Type B pancreatic cell (in vitro differentiated cells): ENCODE measurements at regions not wholly inside any gene's neighbourhood (a gene's known extent, or its start where the extent isn't known, plus 50 kb on each side); places are given as distances from the start of the nearest gene placed in this dataset.

Experiments
- DNase-seq: peaks from one replicate; pipeline ENCODE4 v3.0.0; 2021; ENCODE audit warnings: mixed read lengths; ENCODE audit not compliant: unreplicated experiment; ENCODE audit errors: extremely low spot score
- H3K27ac Mint-ChIP-seq: 2 replicates; pipeline ENCODE4 v1.8.0; 2021; ENCODE audit warnings: mild to moderate bottlenecking, mixed read lengths
- H3K27me3 Mint-ChIP-seq: 2 replicates; pipeline ENCODE4 v1.8.0; 2021; ENCODE audit warnings: mixed read lengths
- H3K36me3 Mint-ChIP-seq: 2 replicates; pipeline ENCODE4 v1.8.0; 2021; ENCODE audit warnings: mixed read lengths
- H3K4me1 Mint-ChIP-seq: one replicate; pipeline ENCODE4 v1.8.0; 2021; ENCODE audit warnings: mixed read lengths; ENCODE audit not compliant: unreplicated experiment
- H3K4me3 Mint-ChIP-seq: 2 replicates; pipeline ENCODE4 v1.8.0; 2021; ENCODE audit warnings: mild to moderate bottlenecking, mixed read lengths
- H3K9me3 Mint-ChIP-seq: 2 replicates; pipeline ENCODE4 v1.8.0; 2021; ENCODE audit warnings: mixed read lengths
- CTCF ChIP-seq: fragments of 200-600 bp; sonication (generic); conservative IDR thresholded peaks from 2 replicates; pipeline ENCODE4 v1.5.0; 2021; ENCODE audit warnings: antibody characterized with exemption, mild to moderate bottlenecking

GRCh38 chr2:20130821-20131645, 79.6 kb upstream of the LAPTM4A start:
- Mint-ChIP-seq H3K4me3 (no peak overlapping the region), H3K9me3 (no peaks in the 10 kb centered on the region), H3K36me3 (no peaks in the 10 kb centered on the region), H3K27ac (no peak overlapping the region), H3K4me1 (peaks cover 32% of the 10 kb centered on the region), H3K27me3 (no peaks in the 10 kb centered on the region)
- DNase-seq, result no peak
- TF ChIP-seq CTCF, result no peak

GRCh38 chr2:20130160-20130560, 78.7 kb upstream of the LAPTM4A start:
- peaks cover 25% of the 10 kb centered on the region for H3K4me1 Mint-ChIP-seq
- no peak for DNase-seq
- H3K36me3 Mint-ChIP-seq, result no peaks in the 10 kb centered on the region
- no peak overlapping the region for H3K4me3 Mint-ChIP-seq
- TF ChIP-seq CTCF, result no peak
- no peaks in the 10 kb centered on the region for H3K27me3 Mint-ChIP-seq
- no peaks in the 10 kb centered on the region for H3K9me3 Mint-ChIP-seq
- peak overlapping the region; percentile 60 for H3K27ac Mint-ChIP-seq

- TF ChIP-seq CTCF, result no peak
- Mint-ChIP-seq H3K9me3 (no peaks in the 10 kb centered on the region), H3K27ac (peak overlapping the region; percentile 60), H3K4me3 (no peak overlapping the region), H3K27me3 (no peaks in the 10 kb centered on the region), H3K36me3 (no peaks in the 10 kb centered on the region), H3K4me1 (peaks cover 28% of the 10 kb centered on the region)
- DNase-seq, result no peak
Observed at GRCh38 chr2:20129331-20130159, 78.1 kb upstream of the LAPTM4A start.

GRCh38 chr2:20128506-20129330, 77.3 kb upstream of the LAPTM4A start:
- no peaks in the 10 kb centered on the region for H3K9me3 Mint-ChIP-seq
- no peak overlapping the region for H3K4me3 Mint-ChIP-seq
- no peak for TF ChIP-seq CTCF
- H3K27ac Mint-ChIP-seq, result peak overlapping the region; percentile 35
- H3K27me3 Mint-ChIP-seq, result no peaks in the 10 kb centered on the region
- DNase-seq, result no peak
- H3K36me3 Mint-ChIP-seq, result no peaks in the 10 kb centered on the region
- H3K4me1 Mint-ChIP-seq, result peaks cover 35% of the 10 kb centered on the region

- H3K36me3 Mint-ChIP-seq, result no peaks in the 10 kb centered on the region
- peaks cover 35% of the 10 kb centered on the region for H3K4me1 Mint-ChIP-seq
- no peaks in the 10 kb centered on the region for H3K27me3 Mint-ChIP-seq
- no peak for DNase-seq
- H3K4me3 Mint-ChIP-seq, result no peak overlapping the region
- no peaks in the 10 kb centered on the region for H3K9me3 Mint-ChIP-seq
- no peak overlapping the region for H3K27ac Mint-ChIP-seq
- no peak for TF ChIP-seq CTCF
Observed at GRCh38 chr2:20126469-20126868, 75.0 kb upstream of the LAPTM4A start.
